ENCODE measurements at regions not wholly inside any gene's neighbourhood (a gene's known extent, or its start where the extent isn't known, plus 50 kb on each side); places are given as distances from the start of the nearest gene placed in this dataset.
A peak's percentile ranks its signal among the peaks of the same experiment; 100 is the strongest.

- Mint-ChIP-seq H3K27ac (no peak overlapping the region), H3K36me3 (ENCODE audit: low read depth) (no peaks in the 10 kb centered on the region), H3K27me3 (ENCODE audit: low read depth) (no peaks in the 10 kb centered on the region), H3K4me1 (no peaks in the 10 kb centered on the region), H3K4me3 (no peak overlapping the region), H3K9me3 (no peaks in the 10 kb centered on the region)
- TF ChIP-seq CTCF (IDR thresholded peaks at IDR 0.05; ENCODE audit: unreplicated experiment in 3 of 3), result no peak
These were observed 547.2 kb upstream of the MAN1A1 start for GRCh38 chr6:119896806-119897205.

- no peaks in the 10 kb centered on the region for H3K27me3 Mint-ChIP-seq (ENCODE audit: low read depth)
- H3K4me3 Mint-ChIP-seq, result no peak overlapping the region
- H3K27ac Mint-ChIP-seq, result peak overlapping the region in 1 of 3 experiments; percentile 34
- no peaks in the 10 kb centered on the region for H3K36me3 Mint-ChIP-seq (ENCODE audit: low read depth)
- no peaks in the 10 kb centered on the region for H3K9me3 Mint-ChIP-seq
- no peaks in the 10 kb centered on the region for H3K4me1 Mint-ChIP-seq
- TF ChIP-seq CTCF (IDR thresholded peaks at IDR 0.05; ENCODE audit: unreplicated experiment in 3 of 3), result no peak
These were observed 546.1 kb upstream of the MAN1A1 start for GRCh38 chr6:119895626-119896025.

- Mint-ChIP-seq H3K9me3 (no peaks in the 10 kb centered on the region), H3K36me3 (ENCODE audit: low read depth) (no peaks in the 10 kb centered on the region), H3K4me3 (no peak overlapping the region), H3K4me1 (no peaks in the 10 kb centered on the region), H3K27me3 (ENCODE audit: low read depth) (no peaks in the 10 kb centered on the region), H3K27ac (peak overlapping the region in 1 of 3 experiments; percentile 32)
- TF ChIP-seq CTCF (IDR thresholded peaks at IDR 0.05; ENCODE audit: unreplicated experiment in 3 of 3), result no peak
These were observed 545.2 kb upstream of the MAN1A1 start for GRCh38 chr6:119894811-119895210.

- Mint-ChIP-seq H3K4me1 (no peaks in the 10 kb centered on the region), H3K4me3 (no peak overlapping the region), H3K9me3 (no peaks in the 10 kb centered on the region), H3K27me3 (ENCODE audit: low read depth) (no peaks in the 10 kb centered on the region), H3K36me3 (ENCODE audit: low read depth) (no peaks in the 10 kb centered on the region), H3K27ac (no peak overlapping the region)
- no peak for TF ChIP-seq CTCF (IDR thresholded peaks at IDR 0.05; ENCODE audit: unreplicated experiment in 3 of 3)
These were observed 542.1 kb upstream of the MAN1A1 start for GRCh38 chr6:119891644-119892043.

GRCh38 chr6:119891206-119891605 lies 541.6 kb upstream of the MAN1A1 start:
- Mint-ChIP-seq H3K27ac (no peak overlapping the region), H3K9me3 (no peaks in the 10 kb centered on the region), H3K4me1 (no peaks in the 10 kb centered on the region), H3K4me3 (no peak overlapping the region), H3K36me3 (ENCODE audit: low read depth) (no peaks in the 10 kb centered on the region), H3K27me3 (ENCODE audit: low read depth) (no peaks in the 10 kb centered on the region)
- TF ChIP-seq CTCF (IDR thresholded peaks at IDR 0.05; ENCODE audit: unreplicated experiment in 3 of 3), result no peak

- no peaks in the 10 kb centered on the region for H3K9me3 Mint-ChIP-seq
- no peak overlapping the region for H3K4me3 Mint-ChIP-seq
- no peak overlapping the region for H3K27ac Mint-ChIP-seq
- no peaks in the 10 kb centered on the region for H3K36me3 Mint-ChIP-seq (ENCODE audit: low read depth)
- TF ChIP-seq CTCF (IDR thresholded peaks at IDR 0.05; ENCODE audit: unreplicated experiment in 3 of 3), result no peak
- H3K4me1 Mint-ChIP-seq, result no peaks in the 10 kb centered on the region
- H3K27me3 Mint-ChIP-seq (ENCODE audit: low read depth), result no peaks in the 10 kb centered on the region
These were observed 540.9 kb upstream of the MAN1A1 start for GRCh38 chr6:119890470-119890869.
